GM12864 (cell line): ENCODE measurements at regions not wholly inside any gene's neighbourhood (a gene's known extent, or its start where the extent isn't known, plus 50 kb on each side); places are given as distances from the start of the nearest gene placed in this dataset.

Source experiments
- DNase-seq: peaks from one replicate; pipeline ENCODE4 v3.0.0-alpha.2; 2011; ENCODE audit warnings: low read depth
- H3K4me3 ChIP-seq: 2 replicates; pipeline ENCODE4 v1.5.1; 2011; ENCODE audit warnings: mild to moderate bottlenecking, low read depth, low read length, control low read depth
- TF ChIP-seq, protein P1 (sequence below): IDR thresholded peaks from 2 replicates; pipeline ENCODE4 v1.5.1; 2011; ENCODE audit warnings: low read depth, mild to moderate bottlenecking, moderate library complexity, low read length, control low read depth, inconsistent platforms; ENCODE audit errors: missing control alignments

- TF ChIP-seq, protein P1, sequence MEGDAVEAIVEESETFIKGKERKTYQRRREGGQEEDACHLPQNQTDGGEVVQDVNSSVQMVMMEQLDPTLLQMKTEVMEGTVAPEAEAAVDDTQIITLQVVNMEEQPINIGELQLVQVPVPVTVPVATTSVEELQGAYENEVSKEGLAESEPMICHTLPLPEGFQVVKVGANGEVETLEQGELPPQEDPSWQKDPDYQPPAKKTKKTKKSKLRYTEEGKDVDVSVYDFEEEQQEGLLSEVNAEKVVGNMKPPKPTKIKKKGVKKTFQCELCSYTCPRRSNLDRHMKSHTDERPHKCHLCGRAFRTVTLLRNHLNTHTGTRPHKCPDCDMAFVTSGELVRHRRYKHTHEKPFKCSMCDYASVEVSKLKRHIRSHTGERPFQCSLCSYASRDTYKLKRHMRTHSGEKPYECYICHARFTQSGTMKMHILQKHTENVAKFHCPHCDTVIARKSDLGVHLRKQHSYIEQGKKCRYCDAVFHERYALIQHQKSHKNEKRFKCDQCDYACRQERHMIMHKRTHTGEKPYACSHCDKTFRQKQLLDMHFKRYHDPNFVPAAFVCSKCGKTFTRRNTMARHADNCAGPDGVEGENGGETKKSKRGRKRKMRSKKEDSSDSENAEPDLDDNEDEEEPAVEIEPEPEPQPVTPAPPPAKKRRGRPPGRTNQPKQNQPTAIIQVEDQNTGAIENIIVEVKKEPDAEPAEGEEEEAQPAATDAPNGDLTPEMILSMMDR = no peak
- H3K4me3 ChIP-seq = no peak overlapping the region
- no peak for DNase-seq
Measured at GRCh38 chr11:80569832-80570231, 1129.0 kb upstream of the TENM4 start.

GRCh38 chr11:80565231-80565630 is 1124.4 kb upstream of the TENM4 start:
- no peak overlapping the region for H3K4me3 ChIP-seq
- DNase-seq = no peak

GRCh38 chr11:80562523-80563125 is 1121.8 kb upstream of the TENM4 start:
- no peak overlapping the region for H3K4me3 ChIP-seq
- TF ChIP-seq, protein P1 = no peak
- DNase-seq = no peak

More at GRCh38 chr11:80565231-80565630, 1124.4 kb upstream of the TENM4 start:
- TF ChIP-seq, protein P1 = no peak

GRCh38 chr11:80559942-80560341 is 1119.1 kb upstream of the TENM4 start:
- no peak for DNase-seq
- TF ChIP-seq, protein P1 = no peak
- H3K4me3 ChIP-seq = no peak overlapping the region

DNA sequence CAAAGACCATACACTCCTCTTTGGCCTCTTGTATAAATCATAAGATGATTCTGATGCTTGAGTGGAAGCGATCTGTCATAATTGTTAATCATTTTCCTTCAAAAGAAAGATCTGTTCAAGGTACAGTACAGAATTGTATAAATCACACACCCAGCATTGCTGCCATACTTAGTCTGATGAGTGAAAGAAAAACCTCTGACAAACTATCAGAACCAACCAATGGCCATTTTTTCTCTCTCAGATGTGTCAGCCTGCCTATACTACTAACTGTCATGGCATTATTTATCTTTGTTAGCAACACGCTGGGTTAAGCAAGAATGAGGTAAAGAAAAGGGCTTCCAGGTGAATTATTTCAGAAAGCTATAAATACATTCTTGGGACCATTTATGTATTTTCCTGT is 1112.7 kb upstream of the TENM4 start:
- DNase-seq = no peak
- TF ChIP-seq, protein P1 = no peak
- H3K4me3 ChIP-seq = no peak overlapping the region

- H3K4me3 ChIP-seq = no peak overlapping the region
- TF ChIP-seq, protein P1 = no peak
- DNase-seq = no peak
Measured at GRCh38 chr11:80542704-80543103, 1101.9 kb upstream of the TENM4 start.

GRCh38 chr11:80538040-80538439 is 1097.2 kb upstream of the TENM4 start:
- TF ChIP-seq, protein P1 = no peak
- no peak for DNase-seq
- H3K4me3 ChIP-seq = no peak overlapping the region
